HFFc6 (cell line): ENCODE measurements at regions not wholly inside any gene's neighbourhood (a gene's known extent, or its start where the extent isn't known, plus 50 kb on each side); places are given as distances from the start of the nearest gene placed in this dataset.

ENCODE experiments used
- DNase-seq: peaks from one replicate; pipeline ENCODE4 v3.0.0-alpha.2; 2018
- H3K27ac Mint-ChIP-seq: 2 replicates; pipeline ENCODE4 v1.8.0; 2020; ENCODE audit warnings: mild to moderate bottlenecking, mixed read lengths
- H3K27me3 Mint-ChIP-seq: 2 replicates; pipeline ENCODE4 v1.8.0; 2021; ENCODE audit warnings: mild to moderate bottlenecking, moderate library complexity, mixed read lengths; ENCODE audit not compliant: insufficient read depth
- H3K36me3 Mint-ChIP-seq: 2 replicates; pipeline ENCODE4 v1.8.0; 2021; ENCODE audit warnings: low read depth, mixed read lengths
- H3K4me1 Mint-ChIP-seq: 2 replicates; pipeline ENCODE4 v1.8.0; 2020; ENCODE audit warnings: low read depth, mixed read lengths
- H3K4me3 Mint-ChIP-seq: 2 replicates; pipeline ENCODE4 v1.8.0; 2020; ENCODE audit warnings: mild to moderate bottlenecking, moderate library complexity, mixed read lengths
- H3K9me3 Mint-ChIP-seq: 2 replicates; pipeline ENCODE4 v1.8.0; 2020; ENCODE audit warnings: mild to moderate bottlenecking, mixed read lengths
- CTCF ChIP-seq: fragments of 200-600 bp; sonication (generic); IDR thresholded peaks from 2 replicates; pipeline ENCODE4 v1.5.0; 2021; ENCODE audit warnings: antibody characterized with exemption, mild to moderate bottlenecking

- Mint-ChIP-seq H3K4me3 (no peak overlapping the region), H3K27ac (no peak overlapping the region), H3K9me3 (no peaks in the 10 kb centered on the region; the same call in 1 of the 2 replicates), H3K4me1 (no peaks in the 10 kb centered on the region), H3K27me3 (peaks cover 27% of the 10 kb centered on the region), H3K36me3 (no peaks in the 10 kb centered on the region; the same call in 1 of the 2 replicates)
- no peak for DNase-seq
- no peak for TF ChIP-seq CTCF
These were observed 61.6 kb downstream of the CCR1 start for GRCh38 chr3:46146548-46146947.

GRCh38 chr3:46146021-46146420 lies 62.1 kb downstream of the CCR1 start:
- Mint-ChIP-seq H3K4me3 (no peak overlapping the region), H3K36me3 (no peaks in the 10 kb centered on the region; the same call in 1 of the 2 replicates), H3K27me3 (peaks cover 28% of the 10 kb centered on the region), H3K9me3 (no peaks in the 10 kb centered on the region; the same call in 1 of the 2 replicates), H3K27ac (no peak overlapping the region), H3K4me1 (no peaks in the 10 kb centered on the region)
- no peak for DNase-seq
- TF ChIP-seq CTCF: no peak

GRCh38 chr3:46145147-46145546 lies 63.0 kb downstream of the CCR1 start:
- TF ChIP-seq CTCF: no peak
- DNase-seq: no peak
- H3K4me3 Mint-ChIP-seq: no peak overlapping the region

GRCh38 chr3:46143951-46144473 lies 64.1 kb downstream of the CCR1 start:
- Mint-ChIP-seq H3K4me3 (no peak overlapping the region), H3K36me3 (no peaks in the 10 kb centered on the region; the same call in 1 of the 2 replicates), H3K4me1 (no peaks in the 10 kb centered on the region), H3K27ac (no peak overlapping the region), H3K9me3 (no peaks in the 10 kb centered on the region; the same call in 1 of the 2 replicates), H3K27me3 (peaks cover 31% of the 10 kb centered on the region)
- no peak for TF ChIP-seq CTCF
- no peak for DNase-seq

More at GRCh38 chr3:46145147-46145546, 63.0 kb downstream of the CCR1 start:
- no peaks in the 10 kb centered on the region for H3K4me1 Mint-ChIP-seq
- no peaks in the 10 kb centered on the region; the same call in 1 of the 2 replicates for H3K36me3 Mint-ChIP-seq
- H3K9me3 Mint-ChIP-seq: no peaks in the 10 kb centered on the region; the same call in 1 of the 2 replicates
- no peak overlapping the region for H3K27ac Mint-ChIP-seq
- H3K27me3 Mint-ChIP-seq: peaks cover 31% of the 10 kb centered on the region

GRCh38 chr3:46141813-46142212 lies 66.3 kb downstream of the CCR1 start:
- no peaks in the 10 kb centered on the region; the same call in 1 of the 2 replicates for H3K36me3 Mint-ChIP-seq
- no peak for TF ChIP-seq CTCF

More at GRCh38 chr3:46141813-46142212, 66.3 kb downstream of the CCR1 start:
- peaks cover 33% of the 10 kb centered on the region for H3K27me3 Mint-ChIP-seq
- no peaks in the 10 kb centered on the region for H3K9me3 Mint-ChIP-seq
- no peak overlapping the region for H3K27ac Mint-ChIP-seq
- H3K4me3 Mint-ChIP-seq: no peak overlapping the region
- DNase-seq: no peak
- H3K4me1 Mint-ChIP-seq: no peaks in the 10 kb centered on the region
